ENCODE measurements at regions not wholly inside any gene's neighbourhood (a gene's known extent, or its start where the extent isn't known, plus 50 kb on each side); places are given as distances from the start of the nearest gene placed in this dataset.

DNA sequence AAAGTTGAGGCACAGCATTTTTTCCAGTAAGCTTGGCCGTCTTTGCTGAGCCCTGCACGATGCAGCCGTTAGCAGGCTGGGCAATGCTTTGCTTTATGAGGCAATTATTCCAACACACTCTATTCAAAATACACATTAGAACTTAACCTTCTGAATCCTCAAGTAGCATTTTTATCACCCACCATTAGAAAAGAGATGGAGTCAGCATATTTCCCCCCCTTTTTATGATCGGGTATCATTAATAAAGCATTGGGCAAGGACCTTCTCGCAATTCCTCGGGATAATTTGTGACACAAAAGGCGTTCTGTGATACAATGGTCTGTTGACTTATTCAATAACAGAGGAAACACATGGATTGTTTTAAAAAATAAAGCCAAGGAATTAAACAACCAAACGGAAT lies 374.5 kb upstream of the RBFOX1 start:
- no peak for DNase-seq (ENCODE audit: low read depth)
- TF ChIP-seq, protein P1, sequence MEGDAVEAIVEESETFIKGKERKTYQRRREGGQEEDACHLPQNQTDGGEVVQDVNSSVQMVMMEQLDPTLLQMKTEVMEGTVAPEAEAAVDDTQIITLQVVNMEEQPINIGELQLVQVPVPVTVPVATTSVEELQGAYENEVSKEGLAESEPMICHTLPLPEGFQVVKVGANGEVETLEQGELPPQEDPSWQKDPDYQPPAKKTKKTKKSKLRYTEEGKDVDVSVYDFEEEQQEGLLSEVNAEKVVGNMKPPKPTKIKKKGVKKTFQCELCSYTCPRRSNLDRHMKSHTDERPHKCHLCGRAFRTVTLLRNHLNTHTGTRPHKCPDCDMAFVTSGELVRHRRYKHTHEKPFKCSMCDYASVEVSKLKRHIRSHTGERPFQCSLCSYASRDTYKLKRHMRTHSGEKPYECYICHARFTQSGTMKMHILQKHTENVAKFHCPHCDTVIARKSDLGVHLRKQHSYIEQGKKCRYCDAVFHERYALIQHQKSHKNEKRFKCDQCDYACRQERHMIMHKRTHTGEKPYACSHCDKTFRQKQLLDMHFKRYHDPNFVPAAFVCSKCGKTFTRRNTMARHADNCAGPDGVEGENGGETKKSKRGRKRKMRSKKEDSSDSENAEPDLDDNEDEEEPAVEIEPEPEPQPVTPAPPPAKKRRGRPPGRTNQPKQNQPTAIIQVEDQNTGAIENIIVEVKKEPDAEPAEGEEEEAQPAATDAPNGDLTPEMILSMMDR (IDR thresholded peaks at IDR 0.05; ENCODE audit: insufficient read depth, low read depth, low read length, missing control alignments), result no peak
- no peak overlapping the region for H3K4me3 ChIP-seq (ENCODE audit: low read length)

DNA sequence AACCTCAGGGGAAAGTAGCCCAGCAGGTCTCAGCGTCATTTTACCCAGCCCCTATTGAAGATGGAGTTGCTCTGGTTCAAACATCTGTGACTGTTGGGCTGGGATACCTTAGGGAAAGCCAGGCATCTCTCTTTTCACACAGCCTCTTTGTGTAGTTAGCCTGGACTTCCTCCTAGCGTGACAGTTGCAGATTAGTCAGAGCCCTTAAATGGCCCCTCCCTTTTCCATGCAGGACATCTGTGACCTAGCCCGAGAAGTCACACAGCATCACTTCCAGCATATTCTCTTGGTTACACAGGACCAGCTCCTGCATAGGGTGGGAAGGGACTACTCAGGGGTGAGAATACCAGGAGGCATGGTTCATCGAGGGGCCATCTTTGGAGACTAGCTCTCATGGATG lies 375.0 kb upstream of the RBFOX1 start:
- H3K4me3 ChIP-seq (ENCODE audit: low read length), result no peak overlapping the region
- TF ChIP-seq, protein P1 (IDR thresholded peaks at IDR 0.05; ENCODE audit: insufficient read depth, low read depth, low read length, missing control alignments), result no peak
- no peak for DNase-seq (ENCODE audit: low read depth)

GRCh38 chr16:6956511-6956910 lies 376.1 kb upstream of the RBFOX1 start:
- no peak for DNase-seq (ENCODE audit: low read depth)
- TF ChIP-seq, protein P1 (IDR thresholded peaks at IDR 0.05; ENCODE audit: insufficient read depth, low read depth, low read length, missing control alignments), result no peak
- no peak overlapping the region for H3K4me3 ChIP-seq (ENCODE audit: low read length)

GRCh38 chr16:6955303-6955702 lies 377.3 kb upstream of the RBFOX1 start:
- no peak for DNase-seq (ENCODE audit: low read depth)
- TF ChIP-seq, protein P1 (IDR thresholded peaks at IDR 0.05; ENCODE audit: insufficient read depth, low read depth, low read length, missing control alignments), result no peak
- no peak overlapping the region for H3K4me3 ChIP-seq (ENCODE audit: low read length)

- H3K4me3 ChIP-seq (ENCODE audit: low read length), result no peak overlapping the region
- DNase-seq (ENCODE audit: low read depth), result no peak
- TF ChIP-seq, protein P1 (IDR thresholded peaks at IDR 0.05; ENCODE audit: insufficient read depth, low read depth, low read length, missing control alignments), result no peak
Measured at GRCh38 chr16:6949240-6949639, 383.4 kb upstream of the RBFOX1 start.

DNA sequence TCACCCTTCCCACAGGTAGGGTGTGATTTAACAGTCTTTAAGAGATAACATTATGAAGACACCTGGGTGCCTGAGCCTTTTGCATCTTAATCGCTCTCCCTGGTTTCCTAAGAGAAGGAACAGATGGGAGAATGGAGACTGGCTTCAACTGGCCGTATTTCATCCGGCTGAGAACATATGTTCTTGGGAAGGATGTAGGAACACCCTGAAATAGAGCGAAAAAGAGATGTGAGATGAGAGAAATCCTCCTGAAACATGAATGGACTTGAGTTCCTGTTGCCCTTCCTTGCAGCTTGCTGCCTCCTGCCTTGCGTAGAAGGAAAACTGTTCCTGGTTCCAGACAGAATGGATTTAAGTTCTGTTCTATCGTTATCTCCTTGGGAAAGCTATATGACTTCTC lies 385.4 kb upstream of the RBFOX1 start:
- no peak overlapping the region for H3K4me3 ChIP-seq (ENCODE audit: low read length)
- TF ChIP-seq, protein P1 (IDR thresholded peaks at IDR 0.05; ENCODE audit: insufficient read depth, low read depth, low read length, missing control alignments), result no peak
- no peak for DNase-seq (ENCODE audit: low read depth)

DNA sequence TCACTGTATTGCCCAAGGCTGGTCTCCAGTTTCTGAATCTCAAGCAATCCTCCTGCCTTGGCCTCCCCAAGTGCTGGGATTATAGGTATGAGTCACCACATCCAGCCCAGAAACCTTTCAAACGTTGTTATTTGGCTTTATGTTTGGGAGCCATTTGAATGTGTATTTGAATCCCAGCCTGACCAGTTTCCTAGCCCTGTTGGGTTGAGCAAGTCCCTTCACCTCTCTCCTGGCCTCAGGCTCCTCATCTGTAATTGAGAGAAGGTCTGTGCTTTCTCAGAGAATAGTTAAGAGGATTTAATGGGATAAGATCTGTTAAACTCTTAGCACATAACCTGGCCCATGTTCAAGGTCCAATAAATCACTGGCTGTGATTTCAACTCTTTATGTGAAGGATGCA lies 385.8 kb upstream of the RBFOX1 start:
- H3K4me3 ChIP-seq (ENCODE audit: low read length), result no peak overlapping the region
- TF ChIP-seq, protein P1 (IDR thresholded peaks at IDR 0.05; ENCODE audit: insufficient read depth, low read depth, low read length, missing control alignments), result no peak
- no peak for DNase-seq (ENCODE audit: low read depth)

Measured in epithelial cell of esophagus (primary cell).